OCI-LY1 (cell line): ENCODE measurements at regions not wholly inside any gene's neighbourhood (a gene's known extent, or its start where the extent isn't known, plus 50 kb on each side); places are given as distances from the start of the nearest gene placed in this dataset.

Source experiments
- H2AFZ ChIP-seq: fragments of 200-600 bp; sonication (generic), shearing (Covaris generic); 2 replicates; pipeline ENCODE4 v1.6.0; 2014; ENCODE audit warnings: antibody characterized with exemption, mild to moderate bottlenecking, low read length
- H3F3A ChIP-seq: fragments of 200-600 bp; sonication (generic), shearing (Covaris generic); 2 replicates; pipeline ENCODE4 v1.6.0; 2014; ENCODE audit warnings: mild to moderate bottlenecking, antibody characterized with exemption, low read length, moderate library complexity; ENCODE audit not compliant: insufficient read depth
- H3K27ac ChIP-seq: fragments of 200-600 bp; sonication (generic); 2 replicates; pipeline ENCODE4 v1.5.1; 2014; ENCODE audit warnings: low read length, mixed run types, mild to moderate bottlenecking, low read depth; ENCODE audit not compliant: poor library complexity, severe bottlenecking
- H3K27me3 ChIP-seq: fragments of 200-600 bp; sonication (generic); 2 replicates; pipeline ENCODE4 v1.6.0; 2014; ENCODE audit warnings: antibody characterized with exemption, mild to moderate bottlenecking, low read length, moderate library complexity; ENCODE audit not compliant: insufficient read depth
- H3K36me3 ChIP-seq: fragments of 200-600 bp; sonication (generic); 2 replicates; pipeline ENCODE4 v1.6.1; 2014; ENCODE audit warnings: mild to moderate bottlenecking, antibody characterized with exemption, low read length, moderate library complexity, mixed read lengths; ENCODE audit not compliant: insufficient read depth
- H3K4me1 ChIP-seq: fragments of 200-600 bp; sonication (generic); 2 replicates; pipeline ENCODE4 v1.5.1; 2014; ENCODE audit warnings: mild to moderate bottlenecking, low read length, moderate library complexity; ENCODE audit not compliant: insufficient read depth, severe bottlenecking
- H3K4me2 ChIP-seq: fragments of 200-600 bp; sonication (generic), shearing (Covaris generic); 2 replicates; pipeline ENCODE4 v1.6.1; 2014; ENCODE audit warnings: low read length
- H3K4me3 ChIP-seq: fragments of 200-600 bp; sonication (generic); 2 replicates; pipeline ENCODE4 v1.5.1; 2014; ENCODE audit warnings: low read length, low read depth, mild to moderate bottlenecking, mixed read lengths; ENCODE audit not compliant: poor library complexity, severe bottlenecking
- H3K79me2 ChIP-seq: fragments of 200-600 bp; shearing (Covaris generic); 2 replicates; pipeline ENCODE4 v1.6.1; 2016; ENCODE audit warnings: mixed run types, low read length, mixed read lengths; ENCODE audit not compliant: insufficient read depth
- H3K9ac ChIP-seq: fragments of 200-600 bp; sonication (generic), shearing (Covaris generic); 2 replicates; pipeline ENCODE4 v1.6.1; 2014; ENCODE audit warnings: mild to moderate bottlenecking, low read length, mixed read lengths
- H3K9me2 ChIP-seq: fragments of 200-600 bp; sonication (generic), shearing (Covaris generic); 2 replicates; pipeline ENCODE4 v1.6.1; 2014; ENCODE audit warnings: low read depth, mild to moderate bottlenecking, low read length, mixed read lengths
- H3K9me3 ChIP-seq: fragments of 200-600 bp; shearing (Covaris generic); 2 replicates; pipeline ENCODE4 v1.6.1; 2014; ENCODE audit warnings: low read length, mixed read lengths
- H4K20me1 ChIP-seq: fragments of 200-600 bp; sonication (generic), shearing (Covaris generic); 2 replicates; pipeline ENCODE4 v1.6.0; 2016; ENCODE audit warnings: mild to moderate bottlenecking, low read length; ENCODE audit not compliant: insufficient read depth
- EZH2 ChIP-seq: fragments of 200-600 bp; sonication (generic), shearing (Covaris generic); IDR thresholded peaks from 2 replicates; pipeline ENCODE4 v1.8.0; 2017; ENCODE audit warnings: borderline replicate concordance, mixed run types, mild to moderate bottlenecking, antibody characterized with exemption, low read length, moderate library complexity, mixed read lengths
- TF ChIP-seq, protein P1 (sequence below): fragments of 200-600 bp; sonication (generic), shearing (Covaris generic); IDR thresholded peaks from 2 replicates; pipeline ENCODE4 v1.5.1; 2017; ENCODE audit warnings: mild to moderate bottlenecking, antibody characterized with exemption, low read length, moderate library complexity, mixed read lengths

DNA sequence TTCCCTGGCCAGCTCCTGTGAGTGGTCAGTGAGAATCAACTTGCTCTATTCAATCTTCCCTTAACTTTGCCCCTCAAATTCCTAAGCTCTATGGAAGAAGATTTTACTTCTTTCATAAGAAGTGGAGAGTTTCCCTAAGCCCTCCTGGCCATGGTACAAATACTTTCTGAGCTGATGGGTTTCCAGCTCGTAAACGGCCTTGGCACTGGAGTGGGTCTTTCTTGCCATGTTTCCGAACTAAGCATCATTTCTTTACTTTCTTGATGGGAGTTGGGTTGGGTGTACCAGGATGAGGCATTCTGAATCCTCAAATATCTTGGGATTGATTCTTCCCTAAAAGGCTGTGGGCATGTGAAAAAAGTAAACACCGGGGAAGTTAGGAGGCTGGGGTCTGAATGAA is 72.5 kb downstream of the ACKR3 start:
- Histone ChIP-seq H4K20me1 (no peaks in the 10 kb centered on the region), H3K9me2 (no peaks in the 10 kb centered on the region), H3K79me2 (no peaks in the 10 kb centered on the region), H3K4me1 (no peaks in the 10 kb centered on the region), H3K27me3 (no peaks in the 10 kb centered on the region; the same call in 1 of the 2 replicates), H3F3A (no peaks in the 10 kb centered on the region), H3K4me3 (no peak overlapping the region), H3K27ac (no peak overlapping the region), H3K36me3 (no peaks in the 10 kb centered on the region), H2AFZ (no peak overlapping the region), H3K9ac (no peak overlapping the region), H3K4me2 (no peak overlapping the region), H3K9me3 (no peaks in the 10 kb centered on the region)
- no peak for TF ChIP-seq EZH2
- TF ChIP-seq, protein P1, sequence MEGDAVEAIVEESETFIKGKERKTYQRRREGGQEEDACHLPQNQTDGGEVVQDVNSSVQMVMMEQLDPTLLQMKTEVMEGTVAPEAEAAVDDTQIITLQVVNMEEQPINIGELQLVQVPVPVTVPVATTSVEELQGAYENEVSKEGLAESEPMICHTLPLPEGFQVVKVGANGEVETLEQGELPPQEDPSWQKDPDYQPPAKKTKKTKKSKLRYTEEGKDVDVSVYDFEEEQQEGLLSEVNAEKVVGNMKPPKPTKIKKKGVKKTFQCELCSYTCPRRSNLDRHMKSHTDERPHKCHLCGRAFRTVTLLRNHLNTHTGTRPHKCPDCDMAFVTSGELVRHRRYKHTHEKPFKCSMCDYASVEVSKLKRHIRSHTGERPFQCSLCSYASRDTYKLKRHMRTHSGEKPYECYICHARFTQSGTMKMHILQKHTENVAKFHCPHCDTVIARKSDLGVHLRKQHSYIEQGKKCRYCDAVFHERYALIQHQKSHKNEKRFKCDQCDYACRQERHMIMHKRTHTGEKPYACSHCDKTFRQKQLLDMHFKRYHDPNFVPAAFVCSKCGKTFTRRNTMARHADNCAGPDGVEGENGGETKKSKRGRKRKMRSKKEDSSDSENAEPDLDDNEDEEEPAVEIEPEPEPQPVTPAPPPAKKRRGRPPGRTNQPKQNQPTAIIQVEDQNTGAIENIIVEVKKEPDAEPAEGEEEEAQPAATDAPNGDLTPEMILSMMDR = no peak

DNA sequence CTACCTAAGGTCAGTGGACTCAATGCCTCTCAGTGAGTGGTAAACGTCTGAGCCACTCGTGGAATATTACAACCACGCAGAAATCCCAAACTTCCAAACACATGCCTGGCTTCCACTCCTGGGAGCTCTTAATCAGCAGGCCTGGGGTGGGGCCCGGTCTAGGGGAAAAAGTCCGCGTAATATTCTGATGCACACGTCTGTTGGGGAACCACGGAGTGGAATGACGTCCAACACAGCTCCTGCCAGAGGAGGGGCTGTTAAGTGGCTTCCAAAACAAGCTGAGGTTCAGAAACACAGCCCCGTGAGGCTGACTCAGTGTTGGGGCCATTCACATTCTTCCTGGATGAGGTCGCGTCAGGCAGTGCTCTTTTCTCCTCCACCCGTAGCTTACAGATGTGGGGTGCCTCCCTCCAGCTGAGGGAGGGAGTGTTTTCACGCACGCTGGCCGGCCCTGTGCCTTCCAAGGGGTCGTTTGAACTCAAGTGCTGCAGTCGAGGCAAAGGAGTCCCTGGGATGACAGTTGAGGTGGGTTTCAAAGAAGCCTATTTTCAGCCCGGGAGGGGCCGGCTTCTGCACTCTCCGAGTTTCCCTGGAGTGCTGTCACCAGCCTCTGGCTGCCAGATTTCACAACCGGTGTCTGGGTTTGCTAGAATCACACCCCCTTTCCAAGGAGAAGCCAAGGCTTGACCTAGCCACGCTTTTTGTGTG is 73.1 kb downstream of the ACKR3 start:
- H3K9me3 ChIP-seq = no peaks in the 10 kb centered on the region
- no peaks in the 10 kb centered on the region for H4K20me1 ChIP-seq
- no peak overlapping the region for H3K4me2 ChIP-seq
- no peak overlapping the region for H2AFZ ChIP-seq
- H3K36me3 ChIP-seq = no peaks in the 10 kb centered on the region
- no peak overlapping the region for H3K27ac ChIP-seq
- H3K4me1 ChIP-seq = no peaks in the 10 kb centered on the region
- H3K9ac ChIP-seq = no peak overlapping the region
- H3K9me2 ChIP-seq = no peaks in the 10 kb centered on the region
- H3F3A ChIP-seq = no peaks in the 10 kb centered on the region
- no peak overlapping the region for H3K4me3 ChIP-seq
- TF ChIP-seq EZH2 = no peak
- TF ChIP-seq, protein P1 = no peak
- H3K79me2 ChIP-seq = no peaks in the 10 kb centered on the region
- H3K27me3 ChIP-seq = no peaks in the 10 kb centered on the region; the same call in 1 of the 2 replicates

DNA sequence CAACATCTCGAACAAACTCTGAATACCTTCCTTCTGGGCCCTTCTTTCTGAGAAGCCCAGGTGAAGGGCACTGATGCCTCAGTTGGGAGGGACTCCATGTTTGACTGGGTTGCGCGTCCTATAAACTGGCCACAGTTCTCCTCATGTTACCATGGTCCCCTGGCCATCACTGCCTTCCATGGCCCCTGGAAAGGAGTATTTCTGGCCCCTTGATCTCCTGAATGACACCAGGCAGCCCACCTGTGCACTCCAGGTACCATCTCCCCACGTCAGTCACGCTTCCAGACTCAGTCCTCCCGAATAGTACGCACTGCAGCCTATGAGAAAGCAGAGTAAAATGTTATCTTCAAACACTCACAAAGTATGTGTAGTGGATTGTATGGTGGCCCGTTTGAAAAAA is 73.9 kb downstream of the ACKR3 start:
- Histone ChIP-seq H3K9me3 (no peaks in the 10 kb centered on the region), H3F3A (no peaks in the 10 kb centered on the region), H3K4me2 (no peak overlapping the region), H3K27me3 (no peaks in the 10 kb centered on the region; the same call in 1 of the 2 replicates), H4K20me1 (no peaks in the 10 kb centered on the region), H3K4me1 (no peaks in the 10 kb centered on the region), H3K79me2 (no peaks in the 10 kb centered on the region), H3K27ac (no peak overlapping the region), H3K4me3 (no peak overlapping the region), H3K36me3 (no peaks in the 10 kb centered on the region), H3K9ac (no peak overlapping the region), H3K9me2 (no peaks in the 10 kb centered on the region), H2AFZ (no peak overlapping the region)
- TF ChIP-seq EZH2 = no peak

DNA sequence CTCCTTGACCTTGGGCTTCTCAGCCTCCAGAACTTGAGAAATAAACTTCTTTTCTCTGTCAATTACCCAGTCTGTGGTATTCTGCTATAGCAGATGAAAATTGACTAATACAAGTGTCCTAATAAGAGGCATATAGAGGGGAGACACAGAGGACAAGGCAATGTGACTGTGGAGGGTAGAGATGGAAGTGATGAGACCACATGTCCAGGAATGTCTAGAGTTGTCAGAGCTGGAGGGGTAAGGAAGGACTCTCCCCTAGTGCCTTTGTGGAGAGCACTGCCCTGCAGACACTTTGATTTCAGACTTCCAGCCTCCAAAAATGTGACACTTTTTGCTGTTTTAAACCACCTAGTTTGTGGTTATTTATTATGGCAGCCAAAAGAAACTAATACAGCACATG is 74.4 kb downstream of the ACKR3 start:
- TF ChIP-seq EZH2 = no peak
- TF ChIP-seq, protein P1 = no peak
- H2AFZ ChIP-seq = no peak overlapping the region
- H3K9me3 ChIP-seq = no peaks in the 10 kb centered on the region
- no peaks in the 10 kb centered on the region for H3F3A ChIP-seq
- H3K79me2 ChIP-seq = no peaks in the 10 kb centered on the region
- H3K36me3 ChIP-seq = no peaks in the 10 kb centered on the region
- H3K4me2 ChIP-seq = no peak overlapping the region
- no peaks in the 10 kb centered on the region for H3K9me2 ChIP-seq
- no peaks in the 10 kb centered on the region for H4K20me1 ChIP-seq
- no peaks in the 10 kb centered on the region; the same call in 1 of the 2 replicates for H3K27me3 ChIP-seq
- no peak overlapping the region for H3K4me3 ChIP-seq
- no peak overlapping the region for H3K27ac ChIP-seq
- H3K9ac ChIP-seq = no peak overlapping the region
- no peaks in the 10 kb centered on the region for H3K4me1 ChIP-seq
